ENCODE measurements at regions not wholly inside any gene's neighbourhood (a gene's known extent, or its start where the extent isn't known, plus 50 kb on each side); places are given as distances from the start of the nearest gene placed in this dataset.

- DNase-seq (ENCODE audit: low read depth, low spot score), result no peak
These were observed 697.2 kb upstream of the CITED2 start for GRCh38 chr6:140071601-140072062.

DNA sequence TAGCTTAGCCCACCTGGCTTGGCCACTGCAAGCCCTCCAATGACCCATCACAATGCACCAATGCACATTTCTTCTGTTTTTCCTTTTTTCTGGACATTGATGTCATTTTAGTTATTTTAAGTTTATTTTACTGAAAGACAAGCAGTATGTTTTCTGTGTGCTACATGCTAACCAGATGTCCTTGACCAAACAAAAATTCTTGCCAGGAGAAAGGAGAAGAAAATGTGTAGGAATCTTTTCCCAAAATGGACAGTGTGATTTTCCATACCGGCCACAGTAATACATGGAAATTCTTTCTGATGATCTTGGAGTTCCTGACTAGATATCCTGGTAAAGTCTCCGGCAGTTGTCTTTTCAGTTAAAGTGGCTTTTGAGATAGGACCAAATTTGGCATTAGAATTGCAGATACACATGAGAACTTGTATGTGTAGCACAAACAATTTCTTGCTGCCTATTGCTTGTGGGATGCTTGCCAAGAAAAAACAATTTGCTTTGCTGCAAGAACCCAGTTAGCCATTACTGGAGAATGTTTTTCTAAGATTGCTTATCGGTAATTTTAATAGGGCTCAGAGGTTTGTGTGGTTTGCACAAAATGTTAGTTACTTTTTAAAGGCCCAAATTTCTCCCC is 696.5 kb upstream of the CITED2 start:
- no peak for DNase-seq (ENCODE audit: low read depth, low spot score)

- no peak for DNase-seq (ENCODE audit: low read depth, low spot score)
These were observed 695.1 kb upstream of the CITED2 start for GRCh38 chr6:140069576-140069975.

- no peak for DNase-seq (ENCODE audit: low read depth, low spot score)
These were observed 694.4 kb upstream of the CITED2 start for GRCh38 chr6:140068801-140069200.

DNA sequence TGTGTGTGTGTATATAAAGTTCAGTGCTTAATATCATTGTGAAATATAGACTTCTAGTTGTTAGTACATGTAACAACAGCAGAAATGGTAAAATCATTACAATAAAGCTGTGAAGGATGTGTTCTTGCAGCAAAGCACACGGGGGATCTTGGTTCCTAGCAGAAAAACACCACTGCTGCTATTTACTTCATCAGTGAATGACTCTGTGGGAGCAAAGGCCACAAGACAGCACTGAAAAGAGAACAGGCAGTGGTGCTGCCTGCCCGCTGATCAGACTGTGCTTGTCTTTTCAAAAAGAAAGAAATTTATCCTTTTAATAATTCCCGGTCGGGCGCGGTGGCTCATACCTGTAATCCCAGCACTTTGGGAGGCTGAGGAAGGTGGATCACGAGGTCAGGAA is 689.9 kb upstream of the CITED2 start:
- no peak for DNase-seq (ENCODE audit: low read depth, low spot score)

GRCh38 chr6:140063021-140063399 is 688.6 kb upstream of the CITED2 start:
- DNase-seq (ENCODE audit: low read depth, low spot score), result no peak

GRCh38 chr6:140062043-140063020 is 687.9 kb upstream of the CITED2 start:
- DNase-seq (ENCODE audit: low read depth, low spot score), result peak; percentile 73

- DNase-seq (ENCODE audit: low read depth, low spot score), result no peak
These were observed 686.9 kb upstream of the CITED2 start for GRCh38 chr6:140061110-140062042.

DNA sequence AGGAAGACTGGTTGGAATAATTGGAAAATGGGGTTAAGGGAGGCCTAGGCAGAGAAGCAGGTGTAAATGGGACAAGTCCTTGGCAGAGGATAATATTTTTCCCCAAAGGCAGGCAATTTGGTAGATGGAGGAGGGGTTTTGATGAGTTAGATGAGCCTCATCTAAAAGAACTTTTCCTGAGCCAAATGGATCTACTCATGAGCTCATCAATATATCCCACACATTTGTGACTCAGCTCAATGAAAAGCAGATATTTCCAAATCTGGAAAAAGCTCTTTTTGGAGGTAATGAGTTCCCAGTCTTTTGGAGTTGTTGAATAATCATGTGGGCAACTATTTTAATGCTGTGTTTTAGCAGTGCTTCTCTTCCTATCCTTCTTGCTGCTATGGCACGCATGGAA is 685.5 kb upstream of the CITED2 start:
- DNase-seq (ENCODE audit: low read depth, low spot score), result no peak

- DNase-seq (ENCODE audit: low read depth, low spot score), result no peak
These were observed 684.4 kb upstream of the CITED2 start for GRCh38 chr6:140058863-140059262.

- DNase-seq (ENCODE audit: low read depth, low spot score), result no peak
These were observed 678.6 kb upstream of the CITED2 start for GRCh38 chr6:140052736-140053729.

GRCh38 chr6:140051521-140052512 is 677.4 kb upstream of the CITED2 start:
- DNase-seq (ENCODE audit: low read depth, low spot score), result no peak

DNA sequence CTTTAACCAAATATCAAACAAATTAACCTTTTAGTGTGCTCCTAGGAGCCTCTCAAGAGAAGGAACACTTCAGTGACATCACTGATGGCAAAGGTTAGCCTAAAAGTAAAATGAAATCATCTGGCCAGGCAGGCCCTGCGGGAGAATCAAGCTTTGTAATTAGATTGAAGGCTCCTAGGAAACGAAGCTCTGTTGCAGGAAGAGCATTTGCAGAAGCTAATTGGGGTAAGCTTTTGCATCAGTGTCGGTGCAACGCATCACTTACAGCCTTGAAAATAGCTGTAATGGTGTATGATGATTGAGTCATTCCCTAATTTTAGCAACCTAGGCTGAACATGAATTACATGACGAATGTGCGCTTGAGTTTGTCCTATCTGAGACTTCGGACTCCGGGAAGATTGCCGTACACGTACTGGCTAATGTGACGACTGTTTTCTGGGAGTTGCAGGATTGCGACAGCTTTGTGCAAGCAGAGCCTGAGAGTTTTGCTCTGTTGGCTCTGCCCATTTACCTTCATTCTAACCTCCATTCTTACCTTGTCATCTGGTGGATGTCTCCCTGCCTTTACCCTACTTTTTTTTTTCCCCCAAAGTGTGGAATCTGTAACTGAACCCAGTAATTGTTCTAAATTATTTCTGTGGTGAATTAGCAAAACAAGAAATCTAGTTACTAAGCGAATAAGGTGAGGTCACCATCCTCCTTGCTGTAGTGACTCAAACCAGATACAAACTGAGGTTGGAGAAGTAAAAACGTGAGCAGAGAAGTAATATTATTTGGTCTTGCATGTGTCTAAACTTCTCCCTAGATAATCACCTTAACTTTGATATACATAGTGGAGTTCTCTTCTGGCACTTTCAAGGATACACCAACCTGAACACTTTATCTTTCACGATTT is 675.9 kb upstream of the CITED2 start:
- DNase-seq (ENCODE audit: low read depth, low spot score), result no peak

DNA sequence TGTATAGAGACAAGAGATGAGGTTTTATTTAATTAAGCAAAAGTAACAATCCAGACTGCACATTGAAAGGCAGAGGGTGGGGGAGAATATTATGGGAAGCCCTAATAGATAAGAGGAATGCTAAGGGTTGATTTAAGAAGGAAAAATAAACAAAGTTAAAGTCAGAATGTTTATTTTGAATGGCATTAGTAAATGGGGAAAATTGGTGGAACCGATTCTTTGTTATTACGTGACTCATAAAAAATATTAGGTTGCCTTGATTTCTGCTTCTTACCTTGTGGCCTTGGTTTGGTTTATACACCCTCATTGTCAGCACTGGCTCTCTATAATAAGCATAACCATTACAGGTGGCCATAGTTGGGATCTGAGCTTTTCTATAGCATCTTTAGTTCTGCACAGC is 674.8 kb upstream of the CITED2 start:
- no peak for DNase-seq (ENCODE audit: low read depth, low spot score)

DNA sequence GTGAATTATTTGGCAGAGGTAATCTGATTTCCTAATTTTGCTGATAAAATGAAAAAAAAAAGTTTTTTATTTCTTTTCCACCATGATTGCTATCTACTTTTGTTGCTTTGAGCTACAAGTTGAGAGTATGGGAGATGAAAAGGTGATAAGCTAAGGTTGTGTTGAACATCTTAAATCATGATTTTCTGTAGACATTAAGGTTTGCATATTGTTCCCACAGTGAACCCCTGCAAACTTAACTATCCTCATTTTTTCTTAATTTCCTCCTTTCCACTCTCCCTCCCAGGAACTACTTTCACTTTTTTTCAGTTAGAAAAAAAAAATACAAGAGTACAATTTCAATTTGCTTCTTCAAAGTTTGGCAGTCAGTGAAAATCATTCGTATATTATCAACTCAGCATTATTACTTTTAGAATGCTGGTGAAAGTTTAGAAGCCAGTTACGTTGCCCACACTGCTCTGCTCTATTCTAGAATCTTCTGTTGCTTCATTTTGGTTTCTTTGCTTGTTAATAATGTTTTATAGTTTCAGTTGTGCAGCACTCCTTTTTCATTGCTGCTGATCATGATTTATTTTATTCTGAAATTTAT is 673.8 kb upstream of the CITED2 start:
- no peak for DNase-seq (ENCODE audit: low read depth, low spot score)

DNA sequence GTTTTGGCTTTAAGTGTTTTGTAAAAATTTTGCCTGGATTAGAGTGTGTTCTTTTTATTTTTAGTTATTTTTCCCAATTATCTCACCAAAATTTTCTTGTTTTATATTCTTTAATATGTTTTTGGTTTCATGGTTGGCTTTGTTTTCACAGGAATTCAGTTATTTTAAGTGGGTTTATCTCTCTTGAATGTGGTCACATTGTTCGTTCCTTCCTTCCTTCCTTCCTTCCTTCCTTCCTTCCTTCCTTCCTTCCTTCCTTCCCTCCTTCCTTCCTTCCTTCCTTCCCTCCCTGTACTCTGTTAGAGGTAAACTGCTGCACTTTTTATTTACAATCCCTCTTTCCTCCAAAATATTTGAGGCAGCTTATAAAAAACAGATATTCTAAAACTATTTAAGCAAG is 672.9 kb upstream of the CITED2 start:
- no peak for DNase-seq (ENCODE audit: low read depth, low spot score)

DNA sequence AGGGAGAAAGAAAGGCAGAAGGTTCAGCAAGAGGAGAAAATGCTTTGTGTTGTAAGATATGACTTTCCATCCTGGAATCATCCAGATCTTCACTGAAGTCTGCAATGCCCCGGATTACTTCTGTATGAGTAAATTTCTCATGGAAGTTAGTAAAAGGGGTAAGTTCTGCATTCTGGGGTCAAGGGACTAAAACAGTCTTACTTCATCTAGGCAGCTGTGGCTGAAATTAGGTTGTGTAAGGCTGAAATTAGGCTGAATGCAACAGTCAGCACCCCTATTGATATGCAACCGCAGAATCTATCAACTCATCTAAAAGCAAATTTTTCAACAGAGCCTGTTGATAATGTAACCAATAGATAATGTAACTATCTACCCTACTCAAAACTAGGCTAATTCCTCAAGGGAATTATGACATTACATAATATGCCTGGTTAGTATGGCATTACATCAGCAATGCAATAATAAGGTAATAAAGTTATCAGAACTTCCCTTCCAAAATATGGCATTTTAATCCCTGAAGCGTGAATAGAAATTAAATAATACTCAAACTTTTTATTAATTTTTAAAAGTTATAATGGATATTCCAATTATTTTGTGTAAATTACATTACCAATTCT is 671.7 kb upstream of the CITED2 start:
- no peak for DNase-seq (ENCODE audit: low read depth, low spot score)

All from smooth muscle cell of the brain vasculature (primary cell).